ENCODE measurements at regions not wholly inside any gene's neighbourhood (a gene's known extent, or its start where the extent isn't known, plus 50 kb on each side); places are given as distances from the start of the nearest gene placed in this dataset.

DNA sequence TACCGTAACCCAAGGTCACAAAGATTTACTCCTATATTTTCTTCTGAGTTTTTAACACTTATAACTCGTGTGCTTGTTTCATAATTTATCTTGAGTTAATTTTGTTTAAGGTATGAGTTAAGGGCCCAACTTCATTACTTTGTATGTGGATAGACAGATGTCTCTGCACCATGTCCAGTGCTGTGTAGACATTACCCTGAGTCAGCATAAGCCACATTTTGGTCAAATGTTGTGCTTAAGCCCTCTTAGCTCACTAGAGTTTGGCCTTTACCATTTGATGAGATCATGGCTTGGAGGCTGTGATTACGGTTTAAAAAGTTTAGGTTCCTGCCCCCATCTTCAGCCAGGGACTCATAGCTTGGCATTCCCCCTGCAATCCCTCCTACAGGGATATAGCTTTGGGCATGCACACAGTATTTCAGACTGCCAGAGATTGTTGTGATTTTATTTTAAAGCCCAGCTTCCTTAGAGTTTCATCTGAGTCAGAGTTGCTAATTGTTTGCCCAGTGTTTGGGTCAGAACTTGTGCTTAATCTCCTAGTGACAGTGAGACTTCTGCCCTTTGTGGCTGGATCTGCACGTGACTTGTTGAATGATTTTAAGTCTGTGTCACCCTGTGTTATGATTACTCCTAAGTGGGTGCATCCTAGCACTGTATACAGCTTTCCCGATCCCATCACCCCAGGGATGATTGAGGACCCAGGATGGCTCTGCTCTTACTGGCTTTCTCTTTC, 393.1 kb downstream of the CNTNAP4 start:
- no peak for TF ChIP-seq TAF1 (IDR thresholded peaks at IDR 0.05; ENCODE audit: borderline replicate concordance, low read depth, low read length)
- TF ChIP-seq POLR2A (IDR thresholded peaks at IDR 0.05; ENCODE audit: low read depth, low read length), result no peak
